HG03060 (cell line): ENCODE measurements at regions not wholly inside any gene's neighbourhood (a gene's known extent, or its start where the extent isn't known, plus 50 kb on each side); places are given as distances from the start of the nearest gene placed in this dataset.
"Not testable (repeated sequence)": the region's sequence is repeated elsewhere in the genome, so short reads cannot be mapped to it uniquely, and the experiment has no call there.

Experiments
- ATAC-seq: cut with Tn5 transposase; IDR thresholded peaks from one replicate; pipeline ENCODE4 v1.9.1; 2021; ENCODE audit warnings: low read depth, moderate number of reproducible peaks; ENCODE audit not compliant: unreplicated experiment

GRCh38 chr4:57309658-57310057 is 199.5 kb upstream of the IGFBP7 start:
- no peak for ATAC-seq

GRCh38 chr4:57308301-57308700 is 198.1 kb upstream of the IGFBP7 start:
- no peak for ATAC-seq

GRCh38 chr4:57305836-57306235 is 195.7 kb upstream of the IGFBP7 start:
- no peak for ATAC-seq

GRCh38 chr4:57303012-57303751 is 193.0 kb upstream of the IGFBP7 start:
- no peak for ATAC-seq

- ATAC-seq, result not testable (repeated sequence)
These were observed 190.1 kb upstream of the IGFBP7 start for GRCh38 chr4:57300300-57300699.

- ATAC-seq, result no peak
These were observed 181.7 kb upstream of the IGFBP7 start for GRCh38 chr4:57291911-57292310.

- ATAC-seq, result no peak
These were observed 177.8 kb upstream of the IGFBP7 start for GRCh38 chr4:57287687-57288604.

- no peak for ATAC-seq
These were observed 172.7 kb upstream of the IGFBP7 start for GRCh38 chr4:57282933-57283310.

- ATAC-seq, result no peak
These were observed 170.3 kb upstream of the IGFBP7 start for GRCh38 chr4:57280481-57280880.

- no peak for ATAC-seq
These were observed 168.6 kb upstream of the IGFBP7 start for GRCh38 chr4:57278780-57279179.

- no peak for ATAC-seq
These were observed 163.9 kb upstream of the IGFBP7 start for GRCh38 chr4:57274082-57274481.

- ATAC-seq, result no peak
These were observed 160.2 kb upstream of the IGFBP7 start for GRCh38 chr4:57270346-57270745.

- no peak for ATAC-seq
These were observed 155.8 kb upstream of the IGFBP7 start for GRCh38 chr4:57265831-57266582.

- ATAC-seq, result no peak
These were observed 144.6 kb upstream of the IGFBP7 start for GRCh38 chr4:57254754-57255153.

GRCh38 chr4:57249083-57249482 is 138.9 kb upstream of the IGFBP7 start:
- no peak for ATAC-seq

- no peak for ATAC-seq
These were observed 132.9 kb upstream of the IGFBP7 start for GRCh38 chr4:57243076-57243475.

GRCh38 chr4:57234252-57234775 is 124.1 kb upstream of the IGFBP7 start:
- ATAC-seq, result no peak

- ATAC-seq, result no peak
These were observed 123.2 kb upstream of the IGFBP7 start for GRCh38 chr4:57233386-57233785.

- ATAC-seq, result no peak
These were observed 121.6 kb upstream of the IGFBP7 start for GRCh38 chr4:57231781-57232180.

- ATAC-seq, result peak; percentile 49
These were observed 110.5 kb upstream of the IGFBP7 start for GRCh38 chr4:57220734-57221133.

GRCh38 chr4:57220172-57220571 is 110.0 kb upstream of the IGFBP7 start:
- peak; percentile 81 for ATAC-seq
